AG09319 (cell line): ENCODE measurements at regions not wholly inside any gene's neighbourhood (a gene's known extent, or its start where the extent isn't known, plus 50 kb on each side); places are given as distances from the start of the nearest gene placed in this dataset.
"Not testable (repeated sequence)": the region's sequence is repeated elsewhere in the genome, so short reads cannot be mapped to it uniquely, and the experiment has no call there.

Source experiments
- DNase-seq: peaks from one replicate; pipeline ENCODE4 v3.0.0-alpha.2; 2010; ENCODE audit warnings: low read depth; ENCODE audit errors: extremely low read depth
- CTCF ChIP-seq: IDR thresholded peaks from 2 replicates; pipeline ENCODE4 v1.5.1; 2011; ENCODE audit warnings: low read depth, mild to moderate bottlenecking, inconsistent platforms, low read length, moderate library complexity

GRCh38 chr7:26076691-26077090 lies 75.3 kb upstream of the NFE2L3 start:
- TF ChIP-seq CTCF, result no peak
- no peak for DNase-seq

GRCh38 chr7:26078437-26079336 lies 73.3 kb upstream of the NFE2L3 start:
- TF ChIP-seq CTCF, result peak; percentile 21
- DNase-seq, result no peak

- TF ChIP-seq CTCF, result no peak
- DNase-seq, result no peak
Measured at GRCh38 chr7:26081638-26082037, 70.4 kb upstream of the NFE2L3 start.

- no peak for TF ChIP-seq CTCF
- no peak for DNase-seq
Measured at GRCh38 chr7:26083113-26083512, 68.9 kb upstream of the NFE2L3 start.

GRCh38 chr7:26084418-26084817 lies 67.6 kb upstream of the NFE2L3 start:
- TF ChIP-seq CTCF, result no peak

GRCh38 chr7:26085771-26086170 lies 66.2 kb upstream of the NFE2L3 start:
- TF ChIP-seq CTCF, result no peak
- no peak for DNase-seq

More at GRCh38 chr7:26084418-26084817, 67.6 kb upstream of the NFE2L3 start:
- no peak for DNase-seq

GRCh38 chr7:26087321-26088091 lies 64.5 kb upstream of the NFE2L3 start:
- no peak for DNase-seq
- TF ChIP-seq CTCF, result no peak

- DNase-seq, result not testable (repeated sequence)
Measured at GRCh38 chr7:26089469-26089868, 62.5 kb upstream of the NFE2L3 start.
